Spinal cord (tissue), 9 donors: ENCODE measurements at regions not wholly inside any gene's neighbourhood (a gene's known extent, or its start where the extent isn't known, plus 50 kb on each side); places are given as distances from the start of the nearest gene placed in this dataset.
"Not testable (repeated sequence)": the region's sequence is repeated elsewhere in the genome, so short reads cannot be mapped to it uniquely, and the experiment has no call there.

Experiments
- DNase-seq, 6 donors: peaks; one replicate each; pipeline versions ENCODE4 v3.0.0 to v3.0.0-alpha.2; 2013 to 2015; ENCODE audit warnings: low spot score in 6 of 6, low read depth in 4 of 6
- H3K27ac ChIP-seq: one replicate; pipeline ENCODE4 v1.5.1; 2013; ENCODE audit warnings: low read depth, low read length, control low read depth
- H3K27me3 ChIP-seq: one replicate; pipeline ENCODE4 v1.6.1; 2013; ENCODE audit warnings: low read length; ENCODE audit not compliant: control insufficient read depth, insufficient read depth
- H3K36me3 ChIP-seq: one replicate; pipeline ENCODE4 v1.6.1; 2013; ENCODE audit warnings: low read length; ENCODE audit not compliant: control insufficient read depth, insufficient read depth
- H3K4me1 ChIP-seq: one replicate; pipeline ENCODE4 v1.6.1; 2013; ENCODE audit warnings: low read length; ENCODE audit not compliant: control insufficient read depth, insufficient read depth
- H3K4me3 ChIP-seq: one replicate; pipeline ENCODE4 v1.5.1; 2013; ENCODE audit warnings: low read depth, low read length, control low read depth
- H3K9me3 ChIP-seq: one replicate; pipeline ENCODE4 v1.6.1; 2013; ENCODE audit warnings: low read length; ENCODE audit not compliant: control insufficient read depth, insufficient read depth
- WGBS: methylation state at CpG from one replicate; pipeline ENCODE4 v1.1.5; 2013; ENCODE audit warnings: missing lambda C conversion rate; ENCODE audit not compliant: insufficient coverage; 5-methylcytosine and 5-hydroxymethylcytosine counted together
- donor health status: healthy.

DNA sequence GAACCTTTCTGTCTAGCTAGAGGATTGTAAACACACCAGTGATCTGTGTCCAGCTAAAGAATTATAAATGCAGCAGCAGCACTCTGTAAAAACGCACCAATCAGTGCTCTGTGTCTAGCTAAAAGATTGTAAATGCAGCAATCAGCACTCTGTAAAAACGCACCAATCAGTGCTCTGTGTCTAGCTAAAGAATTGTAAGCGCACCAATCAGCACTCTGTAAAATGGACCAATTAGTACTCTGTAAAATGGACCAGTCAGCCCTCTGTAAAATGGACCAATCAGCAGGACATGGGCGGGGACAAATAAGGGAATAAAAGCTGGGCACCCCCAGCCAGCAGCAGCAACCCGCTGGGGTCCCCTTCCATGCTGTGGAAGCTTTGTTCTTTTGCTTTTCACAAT, 204.1 kb upstream of the UBL3 start:
- H3K9me3 ChIP-seq, H3K36me3 ChIP-seq, H3K27ac ChIP-seq, H3K27me3 ChIP-seq, H3K4me3 ChIP-seq, DNase-seq, H3K4me1 ChIP-seq: not testable (repeated sequence)
- 84% methylated on average over 5 of the region's 5 CpGs for WGBS

DNA sequence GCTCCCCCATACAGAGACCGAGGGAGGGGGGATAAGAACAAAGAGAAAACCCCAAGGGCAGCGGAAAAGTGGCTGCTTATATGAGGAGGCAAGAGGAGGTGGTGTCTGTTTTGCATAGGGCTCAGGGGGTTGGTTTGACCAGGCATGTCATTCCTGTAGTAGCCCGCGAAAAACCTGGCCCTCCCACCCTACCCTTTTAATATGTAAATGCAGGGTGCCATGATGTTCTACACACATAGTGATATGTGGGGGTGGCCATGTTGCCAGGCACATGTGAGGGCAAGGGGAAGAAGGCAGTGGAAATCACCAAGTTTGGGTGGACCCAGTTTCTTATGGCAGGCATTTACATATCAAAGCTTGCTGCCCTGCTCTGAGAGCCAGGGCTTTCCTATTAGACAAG, 203.5 kb upstream of the UBL3 start:
- H3K9me3 ChIP-seq = no peaks in the 10 kb centered on the region
- no peak overlapping the region for H3K4me3 ChIP-seq
- no peaks in the 10 kb centered on the region for H3K27me3 ChIP-seq
- no peak overlapping the region for H3K27ac ChIP-seq
- H3K36me3 ChIP-seq = no peaks in the 10 kb centered on the region
- WGBS = no CpG with 5 or more reads among the region's 4 CpGs
- no peaks in the 10 kb centered on the region for H3K4me1 ChIP-seq
- no peak for DNase-seq

DNA sequence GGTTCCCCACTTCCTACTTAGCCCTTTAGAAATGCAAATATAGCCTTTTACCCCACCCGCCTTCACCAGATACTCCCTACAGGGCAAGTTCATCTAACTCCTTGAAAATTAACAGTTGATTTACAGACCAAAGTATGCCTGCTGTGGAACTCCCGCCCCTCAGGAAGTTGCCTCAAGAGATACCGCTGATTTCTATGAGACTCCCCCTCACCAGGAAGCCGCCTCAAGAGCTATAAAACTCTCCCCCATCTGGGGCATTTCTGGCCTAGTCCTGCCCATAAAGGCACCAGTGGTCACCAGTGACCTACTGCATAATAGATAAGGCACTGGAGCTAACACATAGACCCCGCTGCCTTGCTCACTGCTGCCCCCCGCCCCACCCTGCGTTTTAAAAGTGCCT, 201.7 kb upstream of the UBL3 start:
- Histone ChIP-seq H3K4me3 (no peak overlapping the region), H3K27me3 (no peaks in the 10 kb centered on the region), H3K4me1 (no peaks in the 10 kb centered on the region), H3K27ac (no peak overlapping the region), H3K36me3 (no peaks in the 10 kb centered on the region), H3K9me3 (no peaks in the 10 kb centered on the region)
- 37% methylated on average over 7 of the region's 7 CpGs for WGBS
- no peak for DNase-seq

DNA sequence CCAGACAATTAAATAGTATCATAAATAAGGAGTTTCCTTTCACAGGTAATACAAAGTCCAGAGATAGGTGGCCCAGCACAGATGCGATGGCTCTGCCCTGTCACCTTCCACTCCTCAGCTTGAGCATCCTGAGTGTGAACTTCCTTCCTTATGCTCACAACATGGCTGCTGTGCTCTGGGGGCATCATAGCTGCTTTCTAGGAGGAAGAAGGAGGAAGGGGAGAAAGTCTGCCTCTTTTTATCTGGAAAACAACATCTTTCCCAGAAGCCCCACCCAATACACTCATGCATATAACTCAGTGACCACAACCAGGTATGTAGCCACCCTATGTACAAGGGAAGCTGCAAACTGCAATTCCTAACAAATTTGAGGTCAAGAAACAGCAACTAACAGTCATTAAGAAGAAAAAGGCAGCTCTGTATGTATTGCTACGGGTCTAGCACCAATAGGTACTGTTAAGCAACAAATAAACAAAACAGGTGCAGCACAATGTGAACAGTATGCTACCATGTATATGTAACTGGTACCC, 201.2 kb upstream of the UBL3 start:
- no peak for DNase-seq
- Histone ChIP-seq H3K36me3 (no peaks in the 10 kb centered on the region), H3K4me3 (no peak overlapping the region), H3K27me3 (no peaks in the 10 kb centered on the region), H3K9me3 (no peaks in the 10 kb centered on the region), H3K27ac (no peak overlapping the region), H3K4me1 (no peaks in the 10 kb centered on the region)
- WGBS = no CpG with 5 or more reads among the region's 2 CpGs

GRCh38 chr13:30049692-30050091, 199.3 kb upstream of the UBL3 start:
- 91% methylated on average over 4 of the region's 5 CpGs for whole genome bisulfite sequencing
- H3K4me1 ChIP-seq = no peaks in the 10 kb centered on the region
- DNase-seq = no peak

DNA sequence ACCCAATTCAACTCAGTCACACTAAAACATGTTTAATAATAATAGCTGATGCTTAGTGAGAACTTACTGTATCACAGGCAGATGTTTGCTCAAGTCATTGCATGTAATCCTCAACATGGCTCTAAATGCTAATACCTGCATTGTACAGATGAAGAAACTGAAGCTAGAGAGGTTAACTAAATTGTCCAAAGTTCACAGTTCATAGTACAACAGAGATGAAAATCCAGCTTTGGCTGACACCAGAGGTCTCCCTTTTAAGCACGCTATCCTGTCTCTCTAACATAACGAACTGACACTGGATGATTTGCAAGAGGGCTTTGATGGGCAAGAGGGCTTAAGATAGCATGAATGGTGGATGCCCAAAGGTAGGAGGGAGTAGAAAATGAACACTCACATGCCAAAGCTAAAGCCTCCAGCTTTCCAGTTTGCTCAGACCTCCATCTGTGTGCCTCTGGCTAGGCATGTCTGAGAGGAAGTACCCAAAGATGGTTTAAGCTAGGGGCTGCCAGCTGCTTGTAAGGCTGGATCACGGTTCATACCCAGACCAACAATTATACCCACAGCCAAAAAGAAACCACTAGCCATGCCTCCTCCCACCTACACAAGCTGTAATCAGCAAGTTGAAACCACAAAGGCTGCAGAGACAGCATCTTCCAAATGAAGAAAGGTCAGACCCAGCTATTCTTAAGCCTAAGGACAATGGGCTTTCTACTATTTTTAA, 196.9 kb upstream of the UBL3 start:
- WGBS = 50% methylated on average over 1 of the region's 3 CpGs
- Histone ChIP-seq H3K36me3 (no peaks in the 10 kb centered on the region), H3K4me3 (no peak overlapping the region), H3K27ac (no peak overlapping the region), H3K27me3 (no peaks in the 10 kb centered on the region), H3K4me1 (no peaks in the 10 kb centered on the region), H3K9me3 (no peaks in the 10 kb centered on the region)
- DNase-seq = no peak

More at GRCh38 chr13:30049692-30050091, 199.3 kb upstream of the UBL3 start:
- no peaks in the 10 kb centered on the region for H3K36me3 ChIP-seq
- H3K27me3 ChIP-seq = no peaks in the 10 kb centered on the region
- no peak overlapping the region for H3K4me3 ChIP-seq
- no peak overlapping the region for H3K27ac ChIP-seq
- no peaks in the 10 kb centered on the region for H3K9me3 ChIP-seq

GRCh38 chr13:30045916-30046704, 195.7 kb upstream of the UBL3 start:
- no peak overlapping the region for H3K4me3 ChIP-seq
- WGBS = 78% methylated on average over 3 of the region's 7 CpGs

DNA sequence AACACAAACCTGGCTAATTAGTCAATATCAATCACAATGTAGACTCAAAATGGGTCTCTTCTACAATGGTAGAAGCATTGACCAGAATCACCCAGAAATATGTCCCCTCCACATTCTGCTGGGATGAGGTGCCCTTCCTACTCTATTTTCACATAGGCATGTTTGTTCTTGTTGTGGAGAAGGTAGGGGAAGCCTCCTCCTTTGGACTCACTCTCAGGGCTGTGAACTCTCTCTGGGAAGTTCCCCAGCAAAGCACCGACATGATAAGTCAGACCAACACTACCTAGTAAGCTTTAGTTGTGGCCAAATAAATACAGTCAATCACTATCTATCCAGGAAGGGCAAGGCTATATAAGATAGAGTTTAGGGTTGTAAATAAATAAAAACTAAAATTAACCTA, 194.5 kb upstream of the UBL3 start:
- Histone ChIP-seq H3K4me3 (no peak overlapping the region), H3K9me3 (no peaks in the 10 kb centered on the region), H3K27ac (no peak overlapping the region), H3K4me1 (no peaks in the 10 kb centered on the region), H3K36me3 (no peaks in the 10 kb centered on the region), H3K27me3 (no peaks in the 10 kb centered on the region)
- WGBS = no CpG with 5 or more reads among the region's 1 CpG
- DNase-seq = no peak

More at GRCh38 chr13:30045916-30046704, 195.7 kb upstream of the UBL3 start:
- Histone ChIP-seq H3K27me3 (no peaks in the 10 kb centered on the region), H3K4me1 (no peaks in the 10 kb centered on the region), H3K36me3 (no peaks in the 10 kb centered on the region), H3K9me3 (no peaks in the 10 kb centered on the region), H3K27ac (no peak overlapping the region)
- no peak for DNase-seq

DNA sequence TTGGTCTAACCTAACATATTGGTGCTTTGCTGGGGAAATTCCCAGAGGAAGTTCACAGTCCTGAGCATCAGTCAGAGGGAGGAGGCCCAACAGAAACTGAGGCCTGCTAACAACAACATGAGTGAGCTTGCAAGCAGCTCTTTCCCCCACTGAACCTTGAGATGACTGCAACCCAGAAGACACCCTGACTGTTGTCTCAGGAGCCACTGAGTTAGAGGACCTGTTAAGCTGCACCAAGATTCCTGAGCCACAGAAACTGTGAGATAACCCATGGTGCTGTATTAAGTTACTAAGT, 193.2 kb upstream of the UBL3 start:
- Histone ChIP-seq H3K4me3 (no peak overlapping the region), H3K4me1 (peaks cover 9% of the 10 kb centered on the region), H3K27me3 (no peaks in the 10 kb centered on the region), H3K36me3 (no peaks in the 10 kb centered on the region), H3K27ac (no peak overlapping the region), H3K9me3 (no peaks in the 10 kb centered on the region)
- DNase-seq = no peak
